Mucosa of descending colon (tissue), 3 donors: ENCODE measurements at regions not wholly inside any gene's neighbourhood (a gene's known extent, or its start where the extent isn't known, plus 50 kb on each side); places are given as distances from the start of the nearest gene placed in this dataset.

Experiments used
- ATAC-seq: fragments of 200-7000 bp; cut with Tn5 transposase; one replicate; pipeline ENCODE4 v1.9.1; 2020; ENCODE audit warnings: mild to moderate bottlenecking, moderate library complexity
- DNase-seq, 3 donors: peaks; one replicate each; pipeline ENCODE4 v3.0.0-alpha.2; 2020
- H3K36me3 ChIP-seq: fragments of 200-600 bp; one replicate; pipeline ENCODE4 v1.8.0; 2021; ENCODE audit warnings: low read depth, mild to moderate bottlenecking
- H3K4me1 ChIP-seq: fragments of 200-600 bp; one replicate; pipeline ENCODE4 v1.8.0; 2021; ENCODE audit warnings: low read depth, mild to moderate bottlenecking
- H3K4me3 ChIP-seq: fragments of 200-600 bp; one replicate; pipeline ENCODE4 v1.8.0; 2021; ENCODE audit warnings: mild to moderate bottlenecking
- H3K9me3 ChIP-seq: fragments of 200-600 bp; one replicate; pipeline ENCODE4 v1.8.0; 2021; ENCODE audit warnings: mild to moderate bottlenecking
- intact Hi-C, 2 donors: fragments of 100-400 bp; cut with DNase I in 1 of 2; cut with micrococcal nuclease in 1 of 2; formaldehyde crosslinking; loops; one replicate each; pipeline versions ENCODE4 v1.11.0 to v1.11.1; 2022; cut with DNase I, micrococcal nuclease
- TF ChIP-seq, protein P1 (sequence below): fragments of 200-600 bp; IDR thresholded peaks from one replicate; pipeline ENCODE4 v1.8.0; 2022; ENCODE audit warnings: antibody characterized with exemption, mild to moderate bottlenecking
- donor health status: DM: no; HTN: no; CAD: no; lungs with moderate emphysema.
- donor health status: DM: no; HTN: no; CAD: no.
- donor health status: DM: no; HTN: yes; CAD: no.

DNA sequence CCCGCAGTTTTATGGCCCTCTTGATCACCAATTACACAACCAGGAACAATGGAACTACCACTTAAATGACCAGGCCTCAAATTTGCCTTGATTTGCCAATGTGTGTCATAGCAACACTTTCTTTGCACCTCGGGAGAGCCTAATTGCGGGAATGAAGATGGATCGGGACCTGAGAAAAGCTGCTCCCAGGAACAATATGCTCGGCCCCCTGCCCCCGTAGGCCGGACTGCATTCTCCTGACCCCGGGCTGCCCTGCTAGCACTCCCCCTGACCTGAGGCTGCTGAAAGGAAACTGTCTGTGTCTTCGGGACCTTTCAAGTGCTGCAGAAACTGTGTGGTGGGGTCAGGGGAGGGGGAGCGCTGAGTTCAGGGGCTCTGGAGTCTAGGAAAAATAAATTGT, 294.3 kb upstream of the IRX1 start:
- TF ChIP-seq, protein P1, sequence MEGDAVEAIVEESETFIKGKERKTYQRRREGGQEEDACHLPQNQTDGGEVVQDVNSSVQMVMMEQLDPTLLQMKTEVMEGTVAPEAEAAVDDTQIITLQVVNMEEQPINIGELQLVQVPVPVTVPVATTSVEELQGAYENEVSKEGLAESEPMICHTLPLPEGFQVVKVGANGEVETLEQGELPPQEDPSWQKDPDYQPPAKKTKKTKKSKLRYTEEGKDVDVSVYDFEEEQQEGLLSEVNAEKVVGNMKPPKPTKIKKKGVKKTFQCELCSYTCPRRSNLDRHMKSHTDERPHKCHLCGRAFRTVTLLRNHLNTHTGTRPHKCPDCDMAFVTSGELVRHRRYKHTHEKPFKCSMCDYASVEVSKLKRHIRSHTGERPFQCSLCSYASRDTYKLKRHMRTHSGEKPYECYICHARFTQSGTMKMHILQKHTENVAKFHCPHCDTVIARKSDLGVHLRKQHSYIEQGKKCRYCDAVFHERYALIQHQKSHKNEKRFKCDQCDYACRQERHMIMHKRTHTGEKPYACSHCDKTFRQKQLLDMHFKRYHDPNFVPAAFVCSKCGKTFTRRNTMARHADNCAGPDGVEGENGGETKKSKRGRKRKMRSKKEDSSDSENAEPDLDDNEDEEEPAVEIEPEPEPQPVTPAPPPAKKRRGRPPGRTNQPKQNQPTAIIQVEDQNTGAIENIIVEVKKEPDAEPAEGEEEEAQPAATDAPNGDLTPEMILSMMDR, result no peak

DNA sequence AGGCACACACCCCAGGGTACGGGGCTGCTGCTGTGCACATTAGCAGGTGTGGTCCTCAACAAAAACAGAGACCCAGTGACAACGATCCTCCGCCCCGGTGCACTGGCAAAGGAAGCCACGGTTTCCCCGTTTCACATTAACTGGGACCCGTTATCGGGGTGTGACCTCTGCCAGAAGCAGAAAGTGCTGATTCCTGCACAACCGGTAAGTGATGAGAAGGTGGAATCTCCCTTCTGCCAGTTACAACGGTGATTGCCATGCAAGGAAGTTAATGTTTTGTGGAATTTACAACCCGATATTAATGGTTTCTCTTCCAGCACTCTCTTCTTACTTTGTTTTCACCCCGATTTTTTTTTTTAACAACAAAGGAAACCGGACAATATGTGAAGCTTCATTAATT, 294.9 kb upstream of the IRX1 start:
- intact Hi-C loops, result no loop called here
- TF ChIP-seq, protein P1, result no peak
- ATAC-seq (no peak), DNase-seq (no peak)
- no peak overlapping the region for H3K4me3 ChIP-seq
- no peaks in the 10 kb centered on the region for H3K4me1 ChIP-seq
- peaks cover 4% of the 10 kb centered on the region for H3K9me3 ChIP-seq
- H3K36me3 ChIP-seq, result no peaks in the 10 kb centered on the region

More for the DNA sequence above, 294.3 kb upstream of the IRX1 start:
- peaks cover 4% of the 10 kb centered on the region for H3K9me3 ChIP-seq
- H3K4me1 ChIP-seq, result no peaks in the 10 kb centered on the region
- no peaks in the 10 kb centered on the region for H3K36me3 ChIP-seq
- ATAC-seq, result no peak
- intact Hi-C loops, result no loop called here
- no peak for DNase-seq
- H3K4me3 ChIP-seq, result no peak overlapping the region

DNA sequence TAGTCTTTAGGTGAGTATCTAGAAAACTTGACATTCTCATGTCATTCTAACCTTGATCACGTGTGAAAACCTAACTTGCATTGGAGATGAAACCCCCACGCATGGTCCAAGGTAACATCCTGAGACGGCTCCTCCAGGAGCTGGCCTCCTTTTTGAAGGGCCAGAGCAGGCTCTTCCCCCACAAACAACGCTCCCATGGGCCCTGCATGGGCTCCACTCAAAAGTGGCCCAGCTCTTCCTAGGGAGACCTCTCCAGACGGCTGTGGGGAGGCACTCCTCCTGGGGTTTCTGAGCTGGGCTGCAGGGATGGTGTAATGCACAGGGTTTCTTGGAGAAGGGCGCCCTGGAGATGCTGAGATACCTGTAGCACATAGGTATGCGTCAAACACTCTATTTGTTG, 296.2 kb upstream of the IRX1 start:
- DNase-seq (no peak), ATAC-seq (no peak)
- Histone ChIP-seq H3K4me3 (no peak overlapping the region), H3K9me3 (peaks cover 5% of the 10 kb centered on the region), H3K36me3 (no peaks in the 10 kb centered on the region), H3K4me1 (no peaks in the 10 kb centered on the region)
- TF ChIP-seq, protein P1, result no peak
- intact Hi-C loops, result no loop called here

DNA sequence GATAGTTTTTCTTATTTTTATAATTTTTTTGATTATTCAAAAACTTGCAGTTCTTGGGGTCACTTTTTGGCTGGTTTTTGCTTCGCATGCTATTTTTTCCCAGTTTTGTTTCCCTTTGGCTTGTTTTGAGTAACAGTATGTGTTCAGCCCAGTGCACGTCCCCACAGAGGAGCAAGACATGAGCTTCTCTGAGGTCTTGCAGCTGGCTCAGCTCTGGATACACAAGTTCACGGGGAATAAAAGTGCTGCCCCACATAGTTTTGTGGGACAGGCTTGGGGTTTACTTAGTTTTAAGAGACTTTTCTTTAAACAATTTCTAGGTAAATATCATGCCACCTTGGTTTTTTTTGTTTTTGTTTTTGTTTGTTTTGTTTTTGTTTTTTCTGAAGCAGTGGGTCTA, 297.8 kb upstream of the IRX1 start:
- intact Hi-C loops, result no loop called here
- no peak for ATAC-seq
- Histone ChIP-seq H3K4me3 (no peak overlapping the region), H3K36me3 (no peaks in the 10 kb centered on the region), H3K9me3 (peaks cover 10% of the 10 kb centered on the region), H3K4me1 (no peaks in the 10 kb centered on the region)
- TF ChIP-seq, protein P1, result no peak
- no peak for DNase-seq

GRCh38 chr5:3288325-3288724, 307.3 kb upstream of the IRX1 start:
- ATAC-seq (no peak), DNase-seq (no peak)
- Histone ChIP-seq H3K4me1 (no peaks in the 10 kb centered on the region), H3K36me3 (no peaks in the 10 kb centered on the region), H3K4me3 (no peak overlapping the region), H3K9me3 (peaks cover 4% of the 10 kb centered on the region)
- TF ChIP-seq, protein P1, result no peak
- intact Hi-C loops, result no loop called here

- no peak for ATAC-seq
- DNase-seq, result no peak
- intact Hi-C loops, result no loop called here
- Histone ChIP-seq H3K9me3 (peaks cover 5% of the 10 kb centered on the region), H3K4me3 (no peak overlapping the region), H3K4me1 (no peaks in the 10 kb centered on the region), H3K36me3 (no peaks in the 10 kb centered on the region)
- TF ChIP-seq, protein P1, result no peak
Measured at GRCh38 chr5:3287516-3287915, 308.1 kb upstream of the IRX1 start.
